SU-DHL-6 (cell line): ENCODE measurements at regions not wholly inside any gene's neighbourhood (a gene's known extent, or its start where the extent isn't known, plus 50 kb on each side); places are given as distances from the start of the nearest gene placed in this dataset.

Source experiments
- H2AFZ ChIP-seq: fragments of 200-600 bp; sonication (generic); 2 replicates; pipeline ENCODE4 v1.6.1; 2014; ENCODE audit warnings: low read depth, mild to moderate bottlenecking, moderate library complexity, mixed read lengths, antibody characterized with exemption, low read length; ENCODE audit not compliant: severe bottlenecking
- H3F3A ChIP-seq: fragments of 200-600 bp; shearing (Covaris generic); 2 replicates; pipeline ENCODE4 v1.6.0; 2016; ENCODE audit warnings: antibody characterized with exemption, mild to moderate bottlenecking; ENCODE audit not compliant: insufficient read depth
- H3K27ac ChIP-seq: fragments of 200-600 bp; sonication (generic); 2 replicates; pipeline ENCODE4 v1.5.1; 2016; ENCODE audit warnings: low read depth, mild to moderate bottlenecking, low read length, moderate library complexity, mixed read lengths
- H3K27me3 ChIP-seq: fragments of 200-600 bp; sonication (generic), shearing (Covaris generic); 2 replicates; pipeline ENCODE4 v1.6.0; 2014; ENCODE audit warnings: mild to moderate bottlenecking, low read length
- H3K36me3 ChIP-seq: fragments of 200-600 bp; sonication (generic); 2 replicates; pipeline ENCODE4 v1.6.1; 2014; ENCODE audit warnings: mild to moderate bottlenecking, low read length, mixed read lengths
- H3K4me2 ChIP-seq: fragments of 300-600, 200-600 bp; shearing (Covaris generic), sonication (generic); 2 replicates; pipeline ENCODE4 v1.6.0; 2014; ENCODE audit warnings: low read length, low read depth, mild to moderate bottlenecking; ENCODE audit not compliant: poor library complexity, severe bottlenecking
- H3K4me3 ChIP-seq: fragments of 200-600 bp; sonication (generic); 2 replicates; pipeline ENCODE4 v1.5.1; 2014; ENCODE audit warnings: antibody characterized with exemption, low read length, mild to moderate bottlenecking, mixed read lengths; ENCODE audit not compliant: insufficient read depth, poor library complexity, severe bottlenecking
- H3K79me2 ChIP-seq: fragments of 200-600 bp; sonication (generic); 2 replicates; pipeline ENCODE4 v1.6.1; 2014; ENCODE audit warnings: mild to moderate bottlenecking, low read length, moderate library complexity; ENCODE audit not compliant: insufficient read depth
- H3K9ac ChIP-seq: fragments of 200-600 bp; sonication (generic); 2 replicates; pipeline ENCODE4 v1.7.0; 2014; ENCODE audit warnings: mild to moderate bottlenecking, low read length
- H3K9me2 ChIP-seq: fragments of 200-600 bp; sonication (generic); replicated peaks from 2 replicates; pipeline ENCODE4 v1.6.1; 2014; ENCODE audit warnings: low read length; ENCODE audit not compliant: insufficient read depth
- H3K9me3 ChIP-seq: fragments of 200-600 bp; sonication (generic); 2 replicates; pipeline ENCODE4 v1.6.1; 2014; ENCODE audit warnings: low read length, mixed read lengths; ENCODE audit not compliant: insufficient read depth
- H4K20me1 ChIP-seq: fragments of 200-600 bp; sonication (generic); 2 replicates; pipeline ENCODE4 v1.6.1; 2014; ENCODE audit warnings: low read depth, mild to moderate bottlenecking, antibody characterized with exemption, low read length, moderate library complexity, mixed read lengths
- CTCF ChIP-seq: fragments of 200-600 bp; sonication (generic); IDR thresholded peaks from one replicate; pipeline ENCODE4 v1.5.1; 2017; ENCODE audit warnings: antibody characterized with exemption, mild to moderate bottlenecking, low read length, moderate library complexity; ENCODE audit not compliant: insufficient read depth, poor library complexity, severe bottlenecking
- EZH2phosphoT487 ChIP-seq: fragments of 200-600 bp; sonication (generic), shearing (Covaris generic); conservative IDR thresholded peaks from 2 replicates; pipeline ENCODE4 v1.6.1; 2018; ENCODE audit warnings: mild to moderate bottlenecking, antibody characterized with exemption, low read length, moderate library complexity, mixed read lengths

DNA sequence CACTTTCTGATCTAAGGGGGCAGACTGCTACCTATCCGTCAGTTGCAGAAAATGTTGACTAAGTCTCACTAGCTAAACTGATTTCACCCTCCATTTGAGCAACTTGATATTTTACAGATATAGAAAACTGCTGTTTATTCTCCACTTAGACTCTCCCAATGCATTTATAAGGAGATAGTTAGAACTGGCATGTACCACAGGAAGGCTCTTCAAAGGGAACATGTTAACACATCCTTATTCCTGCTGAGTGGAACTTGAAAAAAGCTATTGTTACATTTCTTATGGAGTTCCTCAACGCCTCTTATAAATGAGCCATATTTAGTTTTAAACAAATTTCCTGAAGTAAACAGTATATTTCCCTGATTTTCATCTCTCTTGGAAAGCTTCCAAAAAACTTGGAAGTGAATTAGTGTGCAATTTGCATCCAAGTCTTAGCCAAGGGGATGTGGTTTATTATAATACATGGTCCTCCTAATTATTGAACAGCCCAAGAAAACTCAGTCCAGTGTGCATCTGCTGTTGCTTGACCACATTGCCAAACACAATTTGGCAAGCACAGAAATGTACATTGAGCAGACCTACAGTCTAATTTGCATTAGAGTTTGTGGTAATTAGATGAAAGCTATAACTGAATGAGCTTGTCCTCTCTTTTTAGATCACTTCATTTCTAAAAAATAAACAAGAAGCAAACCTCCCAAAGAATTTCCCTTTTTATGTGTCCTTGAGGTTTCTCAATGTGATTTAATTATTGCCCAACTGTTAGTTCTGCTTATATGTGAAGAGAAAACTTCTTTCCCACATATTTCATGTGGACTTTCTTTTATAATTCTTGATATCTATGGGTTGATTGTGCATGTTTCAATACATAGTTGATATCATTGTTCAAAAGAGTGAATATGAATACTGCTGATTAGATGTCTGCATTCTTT lies 72.6 kb upstream of the DPH6 start:
- Histone ChIP-seq H3F3A (no peaks in the 10 kb centered on the region), H3K27me3 (no peaks in the 10 kb centered on the region), H3K9ac (no peak overlapping the region), H3K27ac (no peak overlapping the region), H4K20me1 (no peaks in the 10 kb centered on the region), H3K79me2 (no peaks in the 10 kb centered on the region), H2AFZ (no peak overlapping the region), H3K4me2 (no peak overlapping the region), H3K9me3 (no peaks in the 10 kb centered on the region), H3K9me2 (0 out of 2 replicates have a peak, but pooled peaks cover 4% of the 10 kb centered on the region), H3K4me3 (no peak overlapping the region), H3K36me3 (no peaks in the 10 kb centered on the region)
- TF ChIP-seq CTCF (no peak), EZH2phosphoT487 (no peak)

GRCh38 chr15:35622641-35623340 lies 76.8 kb upstream of the DPH6 start:
- no peaks in the 10 kb centered on the region for H3F3A ChIP-seq
- no peak overlapping the region for H2AFZ ChIP-seq
- no peaks in the 10 kb centered on the region for H3K36me3 ChIP-seq
- TF ChIP-seq CTCF (no peak), EZH2phosphoT487 (no peak)
- H3K27ac ChIP-seq = no peak overlapping the region
- no peaks in the 10 kb centered on the region for H3K9me3 ChIP-seq
- no peak overlapping the region for H3K9ac ChIP-seq
- no peaks in the 10 kb centered on the region for H4K20me1 ChIP-seq
- H3K79me2 ChIP-seq = no peaks in the 10 kb centered on the region
- H3K4me3 ChIP-seq = no peak overlapping the region
- H3K27me3 ChIP-seq = no peaks in the 10 kb centered on the region
- H3K9me2 ChIP-seq = no peaks in the 10 kb centered on the region
- H3K4me2 ChIP-seq = no peak overlapping the region

DNA sequence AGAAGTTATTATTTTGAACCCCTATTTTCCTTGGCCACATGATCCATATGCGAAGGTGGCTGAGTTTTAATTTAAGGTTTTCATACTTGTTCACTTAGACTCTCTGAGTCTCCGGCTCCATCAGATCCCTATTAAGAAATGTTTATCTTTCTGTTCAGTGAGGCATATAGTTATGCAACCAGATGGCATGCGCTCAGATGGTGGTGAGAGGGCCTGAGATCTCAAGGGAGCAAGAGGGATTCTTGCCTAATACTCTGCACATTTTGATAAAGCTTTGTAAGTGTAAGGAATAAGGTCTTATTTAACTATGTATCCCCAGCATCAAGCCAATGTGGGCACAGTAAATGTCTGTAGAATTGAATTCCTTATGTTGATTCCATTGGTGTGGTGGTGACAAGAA lies 78.9 kb upstream of the DPH6 start:
- no peak overlapping the region for H3K9ac ChIP-seq
- no peaks in the 10 kb centered on the region for H3K79me2 ChIP-seq
- no peaks in the 10 kb centered on the region for H3K27me3 ChIP-seq
- H3F3A ChIP-seq = no peaks in the 10 kb centered on the region
- no peak overlapping the region for H3K27ac ChIP-seq
- no peak overlapping the region for H3K4me3 ChIP-seq
- H4K20me1 ChIP-seq = no peaks in the 10 kb centered on the region
- no peaks in the 10 kb centered on the region for H3K9me3 ChIP-seq
- no peak overlapping the region for H3K4me2 ChIP-seq
- no peak overlapping the region for H2AFZ ChIP-seq
- no peaks in the 10 kb centered on the region for H3K36me3 ChIP-seq
- no peaks in the 10 kb centered on the region for H3K9me2 ChIP-seq
- no peak for TF ChIP-seq EZH2phosphoT487
- TF ChIP-seq CTCF = no peak
